Activated CD4-positive, alpha-beta T cell treated with anti-CD3 and anti-CD28 coated beads, Interleukin-2, amount 10 ng/mL, durations not matched to agents 7 days and 5 days (primary cell): ENCODE measurements at regions not wholly inside any gene's neighbourhood (a gene's known extent, or its start where the extent isn't known, plus 50 kb on each side); places are given as distances from the start of the nearest gene placed in this dataset.
"Not testable (repeated sequence)": the region's sequence is repeated elsewhere in the genome, so short reads cannot be mapped to it uniquely, and the experiment has no call there.

ENCODE experiments used
- CTCF ChIA-PET: fragments of 350-600 bp; sonication (Branson Sonifier 250); formaldehyde crosslinking; loops from one replicate; lab custom pipeline; 2021; ENCODE audit warnings: antibody characterized with exemption; lab: Charles Lee
- POLR2A ChIA-PET: fragments of 350-600 bp; sonication (Branson Sonifier 250); formaldehyde crosslinking; loops from one replicate; lab custom pipeline; 2021; ENCODE audit warnings: antibody characterized with exemption; lab: Charles Lee
- DNase-seq: peaks from one replicate; pipeline ENCODE4 v3.0.0-alpha.2; 2020
- H3K27ac Mint-ChIP-seq: one replicate; pipeline ENCODE4 v1.8.0; 2021; ENCODE audit warnings: mild to moderate bottlenecking, moderate library complexity, mixed read lengths
- H3K27me3 Mint-ChIP-seq: one replicate; pipeline ENCODE4 v1.8.0; 2021; ENCODE audit warnings: mixed read lengths
- H3K36me3 Mint-ChIP-seq: one replicate; pipeline ENCODE4 v1.8.0; 2021; ENCODE audit warnings: low read depth, mixed read lengths
- H3K4me1 Mint-ChIP-seq: one replicate; pipeline ENCODE4 v1.8.0; 2021; ENCODE audit warnings: mixed read lengths
- H3K4me3 Mint-ChIP-seq: one replicate; pipeline ENCODE4 v1.8.0; 2021; ENCODE audit warnings: mild to moderate bottlenecking, moderate library complexity, mixed read lengths
- H3K9me3 Mint-ChIP-seq: one replicate; pipeline ENCODE4 v1.8.0; 2021; ENCODE audit warnings: mixed read lengths

DNA sequence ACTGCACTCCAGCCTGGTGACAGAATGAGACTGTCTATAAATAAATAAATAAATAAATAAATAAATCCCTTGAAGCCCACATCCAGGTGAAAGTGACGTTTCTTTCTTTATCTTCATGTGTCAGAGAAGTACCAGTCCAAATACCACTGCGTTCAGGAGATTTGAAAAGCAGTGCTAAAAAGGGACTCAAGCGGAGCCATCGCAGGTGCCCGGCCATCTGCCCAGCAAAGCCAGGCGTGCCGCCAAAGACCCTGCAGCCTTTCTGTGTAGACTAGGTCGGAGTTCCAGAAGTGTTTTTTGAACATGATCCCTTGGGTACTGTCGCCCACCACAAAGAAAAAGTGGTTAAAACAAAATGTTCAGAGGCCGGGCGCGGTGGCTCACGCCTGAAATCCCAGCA is 65.7 kb upstream of the CEP85L start:
- no peak overlapping the region for H3K27ac Mint-ChIP-seq
- H3K27me3 Mint-ChIP-seq = no peaks in the 10 kb centered on the region
- H3K4me3 Mint-ChIP-seq = no peak overlapping the region
- POLR2A ChIA-PET = no interaction called here
- H3K4me1 Mint-ChIP-seq = peaks cover 57% of the 10 kb centered on the region
- peaks cover 1% of the 10 kb centered on the region for H3K36me3 Mint-ChIP-seq
- CTCF ChIA-PET = interaction anchor here (0.6 to 1.2 kb wide), 4 partner anchors 9 to 66 kb away, joined by 3 to 4 read pairs (median 3); partner anchors contain the start of gene CEP85L
- H3K9me3 Mint-ChIP-seq = peaks cover 2% of the 10 kb centered on the region
- no peak for DNase-seq

DNA sequence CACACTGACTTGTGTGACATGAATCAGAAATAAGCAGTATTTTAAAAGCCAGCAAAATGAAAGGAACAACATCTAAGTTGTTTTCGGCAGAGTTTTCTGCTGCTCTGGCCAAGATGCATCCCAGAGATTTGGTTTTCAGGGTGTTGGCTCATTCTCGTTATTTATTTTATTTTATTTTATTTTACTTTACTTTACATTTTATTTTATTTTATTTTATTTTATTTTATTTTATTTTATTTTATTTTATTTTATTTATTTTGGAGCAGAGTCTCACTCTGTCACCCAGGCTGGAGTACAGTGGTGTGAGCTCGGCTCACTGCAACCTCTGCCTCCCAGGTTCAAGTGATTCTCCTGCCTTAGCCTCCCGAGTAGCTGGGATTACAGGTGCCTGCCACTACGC is 64.5 kb upstream of the CEP85L start:
- H3K4me1 Mint-ChIP-seq = peaks cover 59% of the 10 kb centered on the region
- DNase-seq, H3K4me3 Mint-ChIP-seq, H3K27ac Mint-ChIP-seq, H3K9me3 Mint-ChIP-seq, POLR2A ChIA-PET, H3K36me3 Mint-ChIP-seq, H3K27me3 Mint-ChIP-seq: not testable (repeated sequence)
- CTCF ChIA-PET = interaction anchor here (1.1 to 1.2 kb wide), 2 partner anchors 60 to 65 kb away, joined by 3 to 4 read pairs; partner anchors contain the start of gene CEP85L

DNA sequence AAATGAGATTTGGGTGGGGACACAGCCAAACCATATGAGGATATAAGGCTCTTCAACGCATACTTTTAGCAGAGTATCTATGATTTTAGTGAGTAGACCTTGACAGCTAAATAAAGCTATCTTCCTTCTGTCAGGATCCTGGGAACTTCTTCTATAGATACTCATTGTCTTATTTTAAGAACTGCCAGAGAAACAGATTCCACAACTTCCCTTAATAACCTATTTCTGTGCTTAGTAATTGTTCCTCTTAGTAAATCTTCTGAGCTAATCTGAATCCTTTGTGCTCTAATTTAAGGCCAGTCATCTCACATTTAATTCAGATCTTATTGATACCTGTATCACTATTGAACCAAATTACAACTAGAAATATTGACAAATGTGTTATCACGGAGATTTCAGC is 64.0 kb upstream of the CEP85L start:
- peaks cover 7% of the 10 kb centered on the region for H3K36me3 Mint-ChIP-seq
- ChIA-PET POLR2A (no interaction called here), CTCF (no interaction called here)
- H3K4me3 Mint-ChIP-seq = no peak overlapping the region
- H3K27ac Mint-ChIP-seq = no peak overlapping the region
- H3K4me1 Mint-ChIP-seq = peaks cover 59% of the 10 kb centered on the region
- peaks cover 4% of the 10 kb centered on the region for H3K9me3 Mint-ChIP-seq
- no peak for DNase-seq
- no peaks in the 10 kb centered on the region for H3K27me3 Mint-ChIP-seq

DNA sequence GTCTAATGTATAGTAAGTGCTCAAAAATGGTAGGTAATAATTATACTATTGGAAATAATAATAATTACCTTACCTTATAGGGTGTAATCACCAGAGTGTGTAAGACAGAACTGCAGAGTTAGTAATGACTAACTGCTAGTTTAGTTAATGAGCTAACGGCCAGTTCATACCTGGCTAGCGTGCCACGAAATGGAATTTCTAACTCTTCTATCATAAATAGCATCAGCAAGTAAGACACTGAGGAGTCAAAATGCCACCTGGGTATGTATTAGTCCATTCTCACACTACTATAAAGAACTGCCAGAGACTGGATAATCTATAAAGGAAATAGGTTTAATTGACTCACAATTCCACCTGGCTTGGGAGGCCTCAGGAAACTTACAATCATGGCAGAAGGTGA is 63.4 kb upstream of the CEP85L start:
- H3K27me3 Mint-ChIP-seq = no peaks in the 10 kb centered on the region
- H3K4me3 Mint-ChIP-seq = no peak overlapping the region
- no peak overlapping the region for H3K27ac Mint-ChIP-seq
- peaks cover 4% of the 10 kb centered on the region for H3K9me3 Mint-ChIP-seq
- DNase-seq = no peak
- peaks cover 57% of the 10 kb centered on the region for H3K4me1 Mint-ChIP-seq
- peaks cover 7% of the 10 kb centered on the region for H3K36me3 Mint-ChIP-seq
- ChIA-PET POLR2A (no interaction called here), CTCF (no interaction called here)

DNA sequence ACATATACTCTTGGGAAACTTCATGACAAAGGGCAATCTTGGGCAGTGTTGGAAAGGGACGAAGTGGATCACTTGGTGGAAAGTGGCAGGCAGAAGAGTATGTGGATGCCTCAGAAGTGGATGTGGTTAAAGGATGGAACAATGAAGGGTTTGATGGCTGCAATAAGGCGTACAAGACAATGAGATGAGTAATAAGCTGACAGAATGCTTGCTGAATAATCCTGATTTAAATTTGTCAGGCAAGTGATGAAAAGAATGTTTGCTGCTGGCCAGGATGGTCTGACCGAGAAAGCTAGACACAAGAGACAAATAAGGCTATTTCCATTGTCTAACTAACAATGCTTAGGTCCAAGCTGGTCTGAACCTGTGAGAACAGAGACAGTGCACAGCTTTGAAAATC is 61.6 kb upstream of the CEP85L start:
- ChIA-PET POLR2A (no interaction called here), CTCF (interaction anchor here (0.6 to 1.6 kb wide), 3 partner anchors 10 to 398 kb away, joined by 3 to 7 read pairs (median 4); no protein-coding TSS in a partner anchor)
- H3K27ac Mint-ChIP-seq = no peak overlapping the region
- no peak overlapping the region for H3K4me3 Mint-ChIP-seq
- H3K4me1 Mint-ChIP-seq = peaks cover 43% of the 10 kb centered on the region
- H3K36me3 Mint-ChIP-seq = peaks cover 15% of the 10 kb centered on the region
- peaks cover 4% of the 10 kb centered on the region for H3K9me3 Mint-ChIP-seq
- no peaks in the 10 kb centered on the region for H3K27me3 Mint-ChIP-seq
- no peak for DNase-seq

DNA sequence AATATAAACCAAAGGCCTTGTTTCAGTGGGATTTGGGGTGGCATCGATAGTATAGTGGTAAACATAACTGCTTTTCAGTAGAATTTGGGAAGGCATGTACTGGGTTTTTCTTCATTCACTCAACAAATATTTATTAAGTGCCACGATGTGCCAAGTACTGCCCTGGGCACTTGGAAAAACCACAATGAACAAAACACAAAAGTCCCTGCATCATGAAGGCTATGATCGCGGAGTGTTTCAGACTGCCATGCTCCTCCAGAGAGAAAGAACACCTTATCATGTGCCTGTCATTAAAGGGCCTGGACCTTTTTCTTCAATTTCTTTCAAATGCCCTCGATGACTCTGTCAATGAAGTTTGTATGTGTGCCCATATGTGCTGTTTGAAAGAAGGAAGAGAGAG is 59.2 kb upstream of the CEP85L start:
- CTCF ChIA-PET = interaction anchor here (0.9 to 1.7 kb wide), 2 partner anchors 8 to 59 kb away, joined by 3 to 6 read pairs; partner anchors contain the start of gene CEP85L
- no peak for DNase-seq
- H3K9me3 Mint-ChIP-seq = peaks cover 4% of the 10 kb centered on the region
- peak overlapping the region; percentile 98 for H3K4me3 Mint-ChIP-seq
- no peaks in the 10 kb centered on the region for H3K27me3 Mint-ChIP-seq
- H3K27ac Mint-ChIP-seq = peak overlapping the region; percentile 96
- H3K4me1 Mint-ChIP-seq = peaks cover 62% of the 10 kb centered on the region
- POLR2A ChIA-PET = interaction anchor here (0.6 to 1.4 kb wide), 3 partner anchors 59 to 90 kb away, joined by 3 to 4 read pairs (median 3); partner anchors contain the start of gene CEP85L
- H3K36me3 Mint-ChIP-seq = peaks cover 34% of the 10 kb centered on the region

DNA sequence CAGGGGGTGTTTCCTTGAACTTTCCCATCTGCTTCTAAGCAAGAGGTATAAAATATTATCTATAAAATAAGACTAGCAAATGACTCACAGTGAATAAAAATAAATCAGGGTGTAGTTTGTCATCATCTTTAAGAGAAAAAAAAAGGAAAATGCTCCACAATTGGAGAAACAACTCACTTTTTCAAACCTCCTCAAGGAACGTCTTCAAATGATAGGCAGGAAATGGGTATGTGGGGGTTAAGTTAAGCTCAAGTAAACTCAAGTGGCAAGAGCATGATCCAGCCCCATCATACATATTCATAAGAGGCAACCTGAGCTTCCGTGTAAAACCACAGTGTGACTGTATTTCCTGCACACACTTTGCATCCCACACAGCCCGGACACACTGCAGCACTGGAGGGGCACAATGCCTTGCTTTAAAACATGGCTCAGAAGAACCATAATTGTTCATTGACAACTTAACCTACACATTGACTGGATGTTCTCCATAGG is 58.5 kb upstream of the CEP85L start:
- peak; percentile 86 for DNase-seq
- Mint-ChIP-seq H3K27ac (peak overlapping the region; percentile 96), H3K4me3 (peak overlapping the region; percentile 98), H3K4me1 (peaks cover 67% of the 10 kb centered on the region), H3K9me3 (peaks cover 2% of the 10 kb centered on the region), H3K27me3 (no peaks in the 10 kb centered on the region), H3K36me3 (peaks cover 37% of the 10 kb centered on the region)
- ChIA-PET POLR2A (interaction anchor here (0.6 to 1.4 kb wide), 7 partner anchors 13 to 90 kb away, joined by 3 to 8 read pairs (median 4); partner anchors contain the start of gene CEP85L), CTCF (interaction anchor here (0.9 to 1.7 kb wide), 9 partner anchors 9 to 225 kb away, joined by 3 to 9 read pairs (median 4); partner anchors contain the start of genes CEP85L and MCM9)

DNA sequence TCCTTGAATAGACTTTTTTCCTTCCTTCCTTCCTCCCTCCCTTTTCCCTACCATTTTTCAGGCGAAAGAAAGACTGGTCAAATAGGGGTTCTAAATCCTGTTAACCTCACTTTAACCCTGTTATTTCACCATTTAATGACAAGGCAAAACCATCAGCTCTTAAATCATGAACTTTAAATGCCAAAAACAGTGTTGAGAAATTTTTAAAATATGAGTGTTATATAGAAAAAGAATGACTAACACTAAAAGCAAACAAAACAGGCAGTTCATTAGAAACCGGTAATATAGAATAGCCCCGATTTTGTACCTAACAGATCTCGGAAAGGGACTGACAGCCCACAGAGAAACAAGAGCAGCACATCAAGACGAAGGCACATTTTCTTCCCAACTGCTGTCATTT is 57.4 kb upstream of the CEP85L start:
- no peaks in the 10 kb centered on the region for H3K27me3 Mint-ChIP-seq
- peaks cover 2% of the 10 kb centered on the region for H3K9me3 Mint-ChIP-seq
- no peak for DNase-seq
- peak overlapping the region; percentile 98 for H3K4me3 Mint-ChIP-seq
- ChIA-PET POLR2A (interaction anchor here (0.6 to 1.2 kb wide), 9 partner anchors 10 to 227 kb away, joined by 3 to 8 read pairs (median 3); no protein-coding TSS in a partner anchor), CTCF (interaction anchor here (1.0 to 1.7 kb wide), 8 partner anchors 10 to 188 kb away, joined by 3 to 9 read pairs (median 4); no protein-coding TSS in a partner anchor)
- peak overlapping the region; percentile 96 for H3K27ac Mint-ChIP-seq
- peaks cover 76% of the 10 kb centered on the region for H3K4me1 Mint-ChIP-seq
- peaks cover 43% of the 10 kb centered on the region for H3K36me3 Mint-ChIP-seq

DNA sequence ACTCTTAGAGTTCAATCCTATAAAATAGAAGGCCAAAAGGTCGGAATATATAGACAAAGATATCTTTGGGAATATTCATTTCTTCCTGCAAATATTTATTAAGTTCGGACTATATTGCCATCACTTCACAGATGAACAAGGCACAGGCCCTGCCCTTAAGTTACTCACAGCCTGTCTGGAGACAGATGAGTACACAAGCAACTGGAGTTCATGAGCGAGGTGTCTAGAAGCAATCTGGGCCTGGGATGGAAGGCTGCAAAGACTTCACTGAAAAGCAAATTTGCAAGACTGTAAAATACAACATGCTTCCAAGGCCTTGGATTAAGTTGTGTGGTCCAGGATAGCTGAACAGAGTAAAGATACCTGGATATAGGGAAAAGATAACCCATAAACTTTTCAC is 56.7 kb upstream of the CEP85L start:
- H3K4me3 Mint-ChIP-seq = peak overlapping the region; percentile 98
- no peaks in the 10 kb centered on the region for H3K27me3 Mint-ChIP-seq
- ChIA-PET CTCF (interaction anchor here (0.6 to 1.6 kb wide), 3 partner anchors 11 to 89 kb away, joined by 3 read pairs; no protein-coding TSS in a partner anchor), POLR2A (no interaction called here)
- DNase-seq = no peak
- H3K27ac Mint-ChIP-seq = peak overlapping the region; percentile 96
- peaks cover 71% of the 10 kb centered on the region for H3K4me1 Mint-ChIP-seq
- H3K36me3 Mint-ChIP-seq = peaks cover 43% of the 10 kb centered on the region
- H3K9me3 Mint-ChIP-seq = peaks cover 2% of the 10 kb centered on the region

DNA sequence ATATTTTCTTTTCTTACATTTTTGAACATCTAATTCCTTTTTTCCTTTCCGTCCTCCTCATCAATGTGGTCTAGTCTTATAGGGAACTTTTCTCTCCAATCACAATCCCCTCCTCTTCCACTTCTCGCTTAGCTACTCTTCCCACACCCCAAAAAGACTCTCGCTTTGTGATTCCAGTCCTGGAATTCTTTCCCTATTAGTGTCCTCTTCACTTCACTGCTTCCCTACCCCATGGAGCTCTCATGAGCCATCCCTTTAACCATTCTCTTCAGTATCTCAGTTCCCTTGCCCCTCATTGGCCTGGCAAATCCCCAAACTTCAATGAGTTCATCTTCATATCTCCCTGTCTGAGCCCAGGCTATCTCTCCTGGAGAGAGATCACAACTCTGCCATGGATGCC is 55.3 kb upstream of the CEP85L start:
- H3K4me1 Mint-ChIP-seq = peaks cover 58% of the 10 kb centered on the region
- peak overlapping the region; percentile 73 for H3K4me3 Mint-ChIP-seq
- POLR2A ChIA-PET = interaction anchor here (1.5 kb wide), 1 partner anchor 55 kb away, joined by 4 read pairs; the partner anchor contains the start of gene CEP85L
- H3K36me3 Mint-ChIP-seq = peaks cover 49% of the 10 kb centered on the region
- no peaks in the 10 kb centered on the region for H3K27me3 Mint-ChIP-seq
- CTCF ChIA-PET = interaction anchor here (1.0 to 2.4 kb wide), 5 partner anchors 10 to 107 kb away, joined by 3 to 8 read pairs (median 4); no protein-coding TSS in a partner anchor
- no peak for DNase-seq
- H3K9me3 Mint-ChIP-seq = peaks cover 2% of the 10 kb centered on the region
- peak overlapping the region; percentile 86 for H3K27ac Mint-ChIP-seq

DNA sequence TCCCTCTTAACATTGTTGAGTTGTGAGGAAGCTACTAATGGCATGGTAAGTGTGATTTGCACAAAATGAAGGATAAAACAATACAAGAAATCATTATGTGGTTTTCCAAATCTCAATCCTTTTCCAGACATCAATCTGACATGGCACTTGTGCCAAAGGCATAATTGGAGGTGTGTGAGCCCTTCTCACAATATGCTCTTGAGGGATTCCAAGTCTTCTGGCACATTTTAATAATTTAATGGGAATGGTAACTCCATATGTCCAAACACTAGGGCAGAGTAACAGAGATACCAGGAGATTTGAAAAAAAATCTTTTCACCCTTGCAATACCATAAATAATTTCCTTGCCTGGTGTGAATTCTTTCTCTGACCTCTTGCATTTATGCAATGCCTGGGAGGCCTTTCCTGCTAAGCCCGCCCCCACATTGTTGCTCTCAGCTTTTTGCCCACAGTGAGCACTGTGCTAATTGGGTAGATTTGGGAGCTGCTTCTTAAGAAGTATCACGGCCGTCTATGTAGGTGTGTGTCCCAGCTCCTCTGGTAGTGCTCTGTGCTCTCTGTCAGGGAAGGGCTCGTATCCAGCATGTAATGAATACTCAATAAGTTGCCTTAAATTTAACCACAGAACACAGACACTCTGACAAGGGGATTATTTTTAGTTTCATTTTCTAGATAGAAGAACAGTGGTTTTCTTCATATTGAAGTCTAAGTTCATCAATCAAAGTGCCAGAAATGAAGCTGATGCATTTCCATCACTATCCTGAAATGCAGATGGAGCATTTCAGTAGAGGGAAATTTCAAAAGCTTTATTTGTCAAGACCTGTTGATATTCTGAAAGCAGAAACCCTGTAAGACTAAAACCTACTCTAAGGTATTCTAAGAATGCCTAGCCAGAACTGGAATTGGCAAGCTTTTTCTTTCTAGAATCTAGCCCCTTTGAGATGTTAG is 54.4 kb upstream of the CEP85L start:
- H3K27ac Mint-ChIP-seq = peak overlapping the region; percentile 86
- ChIA-PET CTCF (interaction anchor here (1.1 to 3.6 kb wide), 7 partner anchors 9 to 107 kb away, joined by 3 to 9 read pairs (median 4); no protein-coding TSS in a partner anchor), POLR2A (interaction anchor here (0.5 to 1.5 kb wide), 2 partner anchors 55 to 66 kb away, joined by 4 read pairs; partner anchors contain the start of gene CEP85L)
- H3K4me1 Mint-ChIP-seq = peaks cover 53% of the 10 kb centered on the region
- peaks cover 54% of the 10 kb centered on the region for H3K36me3 Mint-ChIP-seq
- DNase-seq = peak; percentile 32
- H3K27me3 Mint-ChIP-seq = no peaks in the 10 kb centered on the region
- H3K4me3 Mint-ChIP-seq = peak overlapping the region; percentile 73
- peaks cover 2% of the 10 kb centered on the region for H3K9me3 Mint-ChIP-seq

DNA sequence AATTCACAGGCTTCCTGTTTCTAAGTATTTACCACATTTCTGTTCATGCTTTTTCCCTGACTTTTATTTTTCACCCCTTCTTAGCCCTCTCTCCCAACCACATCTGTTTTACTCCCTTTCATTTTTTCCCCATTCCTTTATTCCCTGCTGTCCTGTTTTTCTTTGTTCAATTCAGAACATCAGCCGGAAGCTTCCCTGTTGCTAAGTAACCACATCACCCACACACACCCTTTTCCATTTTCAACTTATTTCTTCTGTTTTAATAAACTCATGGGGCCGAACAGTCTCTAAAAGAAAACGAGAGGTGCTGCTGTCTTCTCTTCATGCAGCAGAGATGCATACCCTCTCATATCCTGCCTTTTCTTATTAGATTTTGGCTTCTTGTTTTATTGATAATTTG is 53.5 kb upstream of the CEP85L start:
- H3K9me3 Mint-ChIP-seq = peaks cover 2% of the 10 kb centered on the region
- POLR2A ChIA-PET = interaction anchor here (0.5 kb wide), 1 partner anchor 618 kb away, joined by 3 read pairs; no protein-coding TSS in a partner anchor
- CTCF ChIA-PET = interaction anchor here (1.3 to 3.6 kb wide), 5 partner anchors 8 to 63 kb away, joined by 4 to 9 read pairs (median 5); no protein-coding TSS in a partner anchor
- H3K27ac Mint-ChIP-seq = peak overlapping the region; percentile 86
- peaks cover 52% of the 10 kb centered on the region for H3K4me1 Mint-ChIP-seq
- H3K27me3 Mint-ChIP-seq = no peaks in the 10 kb centered on the region
- no peak for DNase-seq
- H3K36me3 Mint-ChIP-seq = peaks cover 61% of the 10 kb centered on the region
- peak overlapping the region; percentile 26 for H3K4me3 Mint-ChIP-seq
